ENCODE measurements at regions not wholly inside any gene's neighbourhood (a gene's known extent, or its start where the extent isn't known, plus 50 kb on each side); places are given as distances from the start of the nearest gene placed in this dataset.
A peak's percentile ranks its signal among the peaks of the same experiment; 100 is the strongest.

DNA sequence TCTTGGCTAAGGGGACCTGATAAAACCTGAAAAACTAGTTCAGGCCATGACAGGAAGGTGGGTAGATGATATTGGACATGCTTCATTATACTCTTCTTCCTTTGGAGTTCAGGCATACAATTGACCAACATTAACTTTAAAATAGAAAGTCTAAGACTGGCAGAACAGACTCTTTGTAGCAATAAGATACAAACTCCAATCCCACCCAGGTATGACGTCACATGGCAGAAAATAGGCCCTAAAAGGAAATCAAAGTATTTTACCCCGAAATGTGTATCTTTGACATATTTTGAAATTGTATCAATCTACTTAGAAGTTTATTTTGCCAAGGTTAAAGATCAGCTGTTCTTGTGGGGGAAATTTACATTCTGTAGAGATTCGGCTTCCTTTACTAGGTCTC, 198.1 kb upstream of the LRIG3 start:
- FAIRE-seq (no peak), DNase-seq (ENCODE audit: low spot score) (no peak), ATAC-seq (no peak)
- Histone ChIP-seq H3K27ac (ENCODE audit: extremely low read length, insufficient read depth, low read length) (no peak overlapping the region), H2AFZ (ENCODE audit: low read length) (no peak overlapping the region), H4K20me1 (ENCODE audit: insufficient read depth, low read length) (no peaks in the 10 kb centered on the region), H3K9me3 (ENCODE audit: low read length) (no peaks in the 10 kb centered on the region), H3K79me2 (ENCODE audit: insufficient read depth, low read length) (no peaks in the 10 kb centered on the region), H3K4me2 (ENCODE audit: low read depth, low read length) (no peak overlapping the region), H3K36me3 (replicated peaks in 1 of 2; ENCODE audit: control insufficient read depth in 1 of 2, insufficient read depth in 2 of 2, low read length in 2 of 2) (no peaks in the 10 kb centered on the region), H3K27me3 (ENCODE audit: control insufficient read depth in 1 of 2, insufficient read depth in 2 of 2, low read length in 2 of 2) (no peaks in the 10 kb centered on the region), H3K4me1 (ENCODE audit: insufficient read depth, low read length) (no peaks in the 10 kb centered on the region), H3K9ac (ENCODE audit: insufficient read depth, low read depth, low read length) (no peak overlapping the region), H3K4me3 (replicated peaks in 1 of 3; ENCODE audit: insufficient read depth in 1 of 3, low read depth in 2 of 3, low read length in 3 of 3) (no peak overlapping the region)
- in situ Hi-C loops (cut with HindIII; ENCODE audit: extremely low pct_ligation_motif_present, low pct_unique_long_range_greater_than_20kb) (no loop called here), intact Hi-C loops (cut with micrococcal nuclease; ENCODE audit: unreplicated experiment) (no loop called here)
- ChIA-PET CTCF (ENCODE audit: low intra/inter-chr PET ratio, low total read pairs) (no interaction called here), POLR2A (no interaction called here)
- no peak for TF ChIP-seq IRF2 (CRISPR knock-in tag; IDR thresholded peaks at IDR 0.05)
- no peak for TF ChIP-seq AGO1 (IDR thresholded peaks at IDR 0.05; ENCODE audit: low read depth, low read length, poor library complexity, severe bottlenecking)
- TF ChIP-seq NFE2L2 (IDR thresholded peaks at IDR 0.05; ENCODE audit: low read length): no peak
- no peak for TF ChIP-seq SIX1 (CRISPR knock-in tag; IDR thresholded peaks at IDR 0.05; ENCODE audit: borderline replicate concordance)
- TF ChIP-seq CREB1 (IDR thresholded peaks at IDR 0.05): peak; percentile 94
- no peak for TF ChIP-seq CREB1 (CRISPR knock-in tag; IDR thresholded peaks at IDR 0.05)
- TF ChIP-seq, protein P1, sequence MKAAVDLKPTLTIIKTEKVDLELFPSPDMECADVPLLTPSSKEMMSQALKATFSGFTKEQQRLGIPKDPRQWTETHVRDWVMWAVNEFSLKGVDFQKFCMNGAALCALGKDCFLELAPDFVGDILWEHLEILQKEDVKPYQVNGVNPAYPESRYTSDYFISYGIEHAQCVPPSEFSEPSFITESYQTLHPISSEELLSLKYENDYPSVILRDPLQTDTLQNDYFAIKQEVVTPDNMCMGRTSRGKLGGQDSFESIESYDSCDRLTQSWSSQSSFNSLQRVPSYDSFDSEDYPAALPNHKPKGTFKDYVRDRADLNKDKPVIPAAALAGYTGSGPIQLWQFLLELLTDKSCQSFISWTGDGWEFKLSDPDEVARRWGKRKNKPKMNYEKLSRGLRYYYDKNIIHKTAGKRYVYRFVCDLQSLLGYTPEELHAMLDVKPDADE (CRISPR knock-in tag; IDR thresholded peaks at IDR 0.05): no peak
- TF ChIP-seq DMAP1 (CRISPR knock-in tag; IDR thresholded peaks at IDR 0.05): no peak
- peak; percentile 88 for TF ChIP-seq ATF7 (IDR thresholded peaks at IDR 0.05)
- no peak for TF ChIP-seq ATF7 (CRISPR knock-in tag; IDR thresholded peaks at IDR 0.05)
- no peak for TF ChIP-seq ZNF605 (CRISPR knock-in tag; IDR thresholded peaks at IDR 0.05)
- WGBS (ENCODE audit: low lambda C conversion rate): 11% methylated on average over 3 of the region's 3 CpGs
- no TSS peak for BruUV-seq (replicated peaks)

DNA sequence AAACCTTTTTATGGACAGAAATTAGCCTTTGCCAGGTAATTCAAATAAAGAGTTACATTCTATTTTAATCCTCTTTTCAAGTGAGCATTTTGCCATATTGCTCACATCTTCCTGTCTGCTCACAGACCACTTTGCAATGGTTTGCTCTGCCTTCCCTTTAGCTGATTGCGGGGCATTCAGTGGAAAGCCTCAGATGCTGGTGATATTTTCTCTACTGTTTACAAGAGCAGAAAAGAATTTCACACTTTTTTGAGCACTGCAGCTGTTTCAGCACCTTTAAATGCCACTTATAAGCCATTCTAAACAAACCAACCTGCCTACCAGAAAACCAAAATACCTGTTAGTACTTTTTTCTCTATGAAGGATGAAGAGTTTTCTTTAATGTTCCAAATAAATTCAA, 195.7 kb upstream of the LRIG3 start:
- no peak for FAIRE-seq
- Histone ChIP-seq H3K79me2 (ENCODE audit: insufficient read depth, low read length) (no peaks in the 10 kb centered on the region), H3K4me2 (ENCODE audit: low read depth, low read length) (no peak overlapping the region), H4K20me1 (ENCODE audit: insufficient read depth, low read length) (no peaks in the 10 kb centered on the region), H3K9me3 (ENCODE audit: low read length) (no peaks in the 10 kb centered on the region), H3K36me3 (replicated peaks in 1 of 2; ENCODE audit: control insufficient read depth in 1 of 2, insufficient read depth in 2 of 2, low read length in 2 of 2) (no peaks in the 10 kb centered on the region), H3K4me3 (replicated peaks in 1 of 3; ENCODE audit: insufficient read depth in 1 of 3, low read depth in 2 of 3, low read length in 3 of 3) (no peak overlapping the region), H3K9ac (ENCODE audit: insufficient read depth, low read depth, low read length) (no peak overlapping the region), H2AFZ (ENCODE audit: low read length) (no peak overlapping the region), H3K4me1 (ENCODE audit: insufficient read depth, low read length) (no peaks in the 10 kb centered on the region), H3K27ac (ENCODE audit: extremely low read length, insufficient read depth, low read length) (no peak overlapping the region), H3K27me3 (ENCODE audit: control insufficient read depth in 1 of 2, insufficient read depth in 2 of 2, low read length in 2 of 2) (no peaks in the 10 kb centered on the region)
- BruUV-seq (replicated peaks): no TSS peak
- no peak for ATAC-seq
- intact Hi-C loops (cut with micrococcal nuclease; ENCODE audit: unreplicated experiment): no loop called here
- ChIA-PET POLR2A (no interaction called here), CTCF (ENCODE audit: low intra/inter-chr PET ratio, low total read pairs) (no interaction called here)
- DNase-seq (ENCODE audit: low spot score): no peak
- in situ Hi-C loops (cut with HindIII; ENCODE audit: extremely low pct_ligation_motif_present, low pct_unique_long_range_greater_than_20kb): no loop called here
- WGBS (ENCODE audit: low lambda C conversion rate): 62% methylated on average over 1 of the region's 1 CpG
- TF ChIP-seq MYC (CRISPR knock-in tag; IDR thresholded peaks at IDR 0.05; ENCODE audit: borderline replicate concordance) (no peak), AKAP8 (CRISPR knock-in tag; IDR thresholded peaks at IDR 0.05) (no peak)
- TF ChIP-seq, protein P2, sequence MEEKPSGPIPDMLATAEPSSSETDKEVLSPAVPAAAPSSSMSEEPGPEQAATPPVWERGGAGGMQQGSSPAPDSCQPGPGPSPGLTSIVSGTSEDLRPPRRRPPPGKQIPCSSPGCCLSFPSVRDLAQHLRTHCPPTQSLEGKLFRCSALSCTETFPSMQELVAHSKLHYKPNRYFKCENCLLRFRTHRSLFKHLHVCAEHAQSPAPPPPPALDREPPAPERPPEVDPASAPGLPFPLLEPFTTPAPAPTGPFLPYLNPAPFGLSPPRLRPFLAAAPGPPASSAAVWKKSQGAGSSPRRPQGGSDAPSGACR (CRISPR knock-in tag; IDR thresholded peaks at IDR 0.05): no peak

Measured in HepG2 (cell line).